ENCODE measurements at regions not wholly inside any gene's neighbourhood (a gene's known extent, or its start where the extent isn't known, plus 50 kb on each side); places are given as distances from the start of the nearest gene placed in this dataset.
"Not testable (repeated sequence)": the region's sequence is repeated elsewhere in the genome, so short reads cannot be mapped to it uniquely, and the experiment has no call there.

- TF ChIP-seq CTCF (IDR thresholded peaks at IDR 0.05; ENCODE audit: control insufficient read depth, extremely low read depth, insufficient read depth): no peak
- DNase-seq (ENCODE audit: low read depth): no peak
- no peak overlapping the region for H3K4me3 ChIP-seq (ENCODE audit: low read depth, low read length)
These were observed 50.9 kb upstream of the PTPDC1 start for GRCh38 chr9:94033383-94033782.

GRCh38 chr9:94031946-94032345, 52.3 kb upstream of the PTPDC1 start:
- no peak for DNase-seq (ENCODE audit: low read depth)
- TF ChIP-seq CTCF (IDR thresholded peaks at IDR 0.05; ENCODE audit: control insufficient read depth, extremely low read depth, insufficient read depth): no peak
- H3K4me3 ChIP-seq (ENCODE audit: low read depth, low read length): no peak overlapping the region

GRCh38 chr9:94031380-94031779, 52.9 kb upstream of the PTPDC1 start:
- peak overlapping the region; percentile 75 for H3K4me3 ChIP-seq (ENCODE audit: low read depth, low read length)
- no peak for DNase-seq (ENCODE audit: low read depth)
- TF ChIP-seq CTCF (IDR thresholded peaks at IDR 0.05; ENCODE audit: control insufficient read depth, extremely low read depth, insufficient read depth): no peak

GRCh38 chr9:94030318-94031179, 53.7 kb upstream of the PTPDC1 start:
- peak; percentile 40 for DNase-seq (ENCODE audit: low read depth)
- H3K4me3 ChIP-seq (ENCODE audit: low read depth, low read length): peak overlapping the region; percentile 75
- TF ChIP-seq CTCF (IDR thresholded peaks at IDR 0.05; ENCODE audit: control insufficient read depth, extremely low read depth, insufficient read depth): no peak

GRCh38 chr9:94029932-94030317, 54.3 kb upstream of the PTPDC1 start:
- TF ChIP-seq CTCF (IDR thresholded peaks at IDR 0.05; ENCODE audit: control insufficient read depth, extremely low read depth, insufficient read depth): no peak
- H3K4me3 ChIP-seq (ENCODE audit: low read depth, low read length): peak overlapping the region; percentile 75

GRCh38 chr9:94026816-94027215, 57.4 kb upstream of the PTPDC1 start:
- H3K4me3 ChIP-seq (ENCODE audit: low read depth, low read length): no peak overlapping the region
- DNase-seq (ENCODE audit: low read depth): no peak

More at GRCh38 chr9:94029932-94030317, 54.3 kb upstream of the PTPDC1 start:
- DNase-seq (ENCODE audit: low read depth): no peak

GRCh38 chr9:94022476-94022875, 61.8 kb upstream of the PTPDC1 start:
- H3K4me3 ChIP-seq (ENCODE audit: low read depth, low read length); DNase-seq (ENCODE audit: low read depth): not testable (repeated sequence)

More at GRCh38 chr9:94026816-94027215, 57.4 kb upstream of the PTPDC1 start:
- TF ChIP-seq CTCF (IDR thresholded peaks at IDR 0.05; ENCODE audit: control insufficient read depth, extremely low read depth, insufficient read depth): no peak

- H3K4me3 ChIP-seq (ENCODE audit: low read depth, low read length); DNase-seq (ENCODE audit: low read depth): not testable (repeated sequence)
These were observed 63.4 kb upstream of the PTPDC1 start for GRCh38 chr9:94020836-94021235.

Measured in LNCaP clone FGC (cell line).